AG09319 (cell line): ENCODE measurements at regions not wholly inside any gene's neighbourhood (a gene's known extent, or its start where the extent isn't known, plus 50 kb on each side); places are given as distances from the start of the nearest gene placed in this dataset.
A peak's percentile ranks its signal among the peaks of the same experiment; 100 is the strongest.

Source experiments
- DNase-seq: peaks from one replicate; pipeline ENCODE4 v3.0.0-alpha.2; 2010; ENCODE audit warnings: low read depth; ENCODE audit errors: extremely low read depth
- TF ChIP-seq, protein P1 (sequence below): IDR thresholded peaks from 2 replicates; pipeline ENCODE4 v1.5.1; 2011; ENCODE audit warnings: low read depth, mild to moderate bottlenecking, inconsistent platforms, low read length, moderate library complexity

DNA sequence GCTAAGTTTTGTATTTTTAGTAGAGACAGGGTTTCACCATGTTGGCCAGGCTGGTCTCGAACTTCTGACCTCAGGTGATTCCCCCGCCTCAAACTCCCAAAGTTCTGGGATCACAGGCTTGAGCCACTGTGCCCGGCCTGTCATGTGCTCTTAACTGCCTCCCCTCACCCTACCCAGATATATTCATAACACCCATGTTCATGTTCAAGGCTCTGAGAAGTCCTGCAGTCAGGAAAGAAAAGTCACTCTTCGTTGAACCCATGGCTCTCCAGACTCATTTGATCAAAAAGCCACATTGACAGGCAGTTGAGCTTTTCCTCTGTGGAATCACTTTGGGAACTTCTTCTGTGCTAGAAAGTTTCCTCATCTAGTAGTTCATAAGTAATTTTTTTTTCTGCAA, 545.5 kb upstream of the TBX3 start:
- TF ChIP-seq, protein P1, sequence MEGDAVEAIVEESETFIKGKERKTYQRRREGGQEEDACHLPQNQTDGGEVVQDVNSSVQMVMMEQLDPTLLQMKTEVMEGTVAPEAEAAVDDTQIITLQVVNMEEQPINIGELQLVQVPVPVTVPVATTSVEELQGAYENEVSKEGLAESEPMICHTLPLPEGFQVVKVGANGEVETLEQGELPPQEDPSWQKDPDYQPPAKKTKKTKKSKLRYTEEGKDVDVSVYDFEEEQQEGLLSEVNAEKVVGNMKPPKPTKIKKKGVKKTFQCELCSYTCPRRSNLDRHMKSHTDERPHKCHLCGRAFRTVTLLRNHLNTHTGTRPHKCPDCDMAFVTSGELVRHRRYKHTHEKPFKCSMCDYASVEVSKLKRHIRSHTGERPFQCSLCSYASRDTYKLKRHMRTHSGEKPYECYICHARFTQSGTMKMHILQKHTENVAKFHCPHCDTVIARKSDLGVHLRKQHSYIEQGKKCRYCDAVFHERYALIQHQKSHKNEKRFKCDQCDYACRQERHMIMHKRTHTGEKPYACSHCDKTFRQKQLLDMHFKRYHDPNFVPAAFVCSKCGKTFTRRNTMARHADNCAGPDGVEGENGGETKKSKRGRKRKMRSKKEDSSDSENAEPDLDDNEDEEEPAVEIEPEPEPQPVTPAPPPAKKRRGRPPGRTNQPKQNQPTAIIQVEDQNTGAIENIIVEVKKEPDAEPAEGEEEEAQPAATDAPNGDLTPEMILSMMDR: no peak
- no peak for DNase-seq

DNA sequence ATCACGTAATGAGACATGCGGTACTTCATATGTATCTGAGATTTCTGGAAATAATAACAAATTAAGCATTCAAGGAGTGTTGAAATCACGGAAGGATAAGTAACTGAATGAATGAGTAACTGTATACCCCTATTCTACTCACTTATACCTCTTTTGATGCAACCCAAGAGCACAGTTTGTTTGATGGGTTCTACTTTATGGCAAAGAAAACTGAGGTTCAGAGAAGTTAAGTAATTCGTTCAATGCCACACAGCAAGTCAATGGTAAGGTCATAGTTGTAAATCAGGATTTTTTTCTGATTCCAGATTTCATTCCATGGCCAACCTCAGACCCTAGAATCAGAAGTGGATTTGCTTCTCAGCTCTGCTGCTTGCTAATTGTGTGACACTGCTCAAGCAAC, 544.5 kb upstream of the TBX3 start:
- TF ChIP-seq, protein P1: no peak
- no peak for DNase-seq

DNA sequence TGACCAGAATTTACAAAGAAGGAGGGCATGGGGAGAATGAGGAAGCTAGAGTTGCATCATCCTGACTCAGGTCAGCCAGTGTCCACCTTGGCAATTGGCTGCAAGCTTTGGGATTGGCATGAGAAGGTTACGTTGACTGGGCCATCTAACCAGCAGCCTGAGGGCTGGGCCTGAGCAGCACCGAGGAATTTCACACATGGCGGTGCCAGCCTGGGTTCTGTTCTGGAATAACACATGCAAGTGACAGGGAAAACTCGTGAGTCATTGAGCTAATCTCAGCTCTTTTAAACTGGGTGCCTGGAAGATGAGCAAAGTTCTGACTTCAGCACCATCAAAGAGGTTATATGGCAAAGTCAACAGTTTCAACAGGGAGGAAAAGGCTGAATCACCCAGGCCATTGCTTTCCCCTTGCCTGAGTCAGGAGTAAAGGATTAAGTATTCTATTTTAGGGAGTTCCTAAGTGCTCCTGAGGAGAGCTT, 543.2 kb upstream of the TBX3 start:
- DNase-seq: peak; percentile 10
- TF ChIP-seq, protein P1: no peak

DNA sequence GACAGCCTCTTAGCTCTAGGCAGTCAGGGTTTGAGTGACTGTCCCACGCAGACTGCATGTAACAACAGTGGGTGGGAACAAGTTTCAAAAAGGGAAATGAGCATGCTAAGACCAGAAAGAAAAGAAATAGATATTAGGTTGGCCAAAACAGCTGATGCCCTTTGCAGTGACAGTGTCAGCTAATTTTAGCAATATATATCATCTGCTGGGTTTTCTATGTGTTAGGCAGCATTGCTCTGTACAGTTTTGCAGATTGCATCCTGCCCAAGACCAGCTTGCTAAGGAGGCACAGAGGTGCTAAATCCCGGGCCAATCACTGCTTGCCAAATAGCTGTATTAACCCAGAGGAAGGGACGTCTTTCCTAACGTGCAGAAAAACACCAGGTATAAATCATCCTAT, 541.9 kb upstream of the TBX3 start:
- TF ChIP-seq, protein P1: no peak
- no peak for DNase-seq

DNA sequence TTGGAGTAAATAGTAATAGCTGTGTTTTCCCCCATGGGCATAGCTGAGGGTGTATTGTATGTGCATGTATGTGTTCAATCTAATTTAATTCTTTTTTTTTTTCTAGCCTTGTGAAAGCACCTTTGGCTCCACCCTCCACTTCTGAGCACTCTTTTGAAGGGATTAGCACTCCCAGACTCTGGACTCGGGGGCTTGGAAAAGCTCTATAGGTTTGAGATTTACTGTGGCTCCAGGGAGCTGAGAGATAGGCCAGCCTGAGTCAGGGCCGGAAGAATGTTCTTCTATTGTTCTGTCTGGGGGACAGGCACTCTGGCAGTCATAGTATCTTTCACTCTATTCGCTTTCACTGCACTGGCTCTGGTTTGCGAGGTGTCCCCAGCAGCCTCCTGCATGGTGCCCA, 540.0 kb upstream of the TBX3 start:
- TF ChIP-seq, protein P1: no peak
- DNase-seq: no peak

DNA sequence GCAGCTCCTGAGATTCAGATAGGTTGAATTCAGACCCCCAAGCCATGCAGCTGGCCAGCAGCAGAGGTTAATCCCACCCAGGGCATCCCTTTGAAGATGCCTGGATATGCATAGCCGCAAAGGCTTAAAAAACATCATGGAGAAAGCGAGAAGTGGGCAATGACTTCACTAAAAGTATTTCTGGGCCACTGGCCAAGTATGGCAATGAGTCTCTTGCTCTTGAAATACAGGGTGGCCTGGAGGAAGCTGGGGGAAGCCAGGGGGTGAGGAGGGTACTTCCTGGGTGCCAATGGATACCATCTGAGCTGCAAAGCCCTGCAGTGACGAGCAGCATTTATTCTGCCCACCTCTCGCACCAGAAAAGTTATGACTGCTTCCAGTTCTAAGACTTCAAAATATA, 539.3 kb upstream of the TBX3 start:
- no peak for DNase-seq
- TF ChIP-seq, protein P1: no peak

DNA sequence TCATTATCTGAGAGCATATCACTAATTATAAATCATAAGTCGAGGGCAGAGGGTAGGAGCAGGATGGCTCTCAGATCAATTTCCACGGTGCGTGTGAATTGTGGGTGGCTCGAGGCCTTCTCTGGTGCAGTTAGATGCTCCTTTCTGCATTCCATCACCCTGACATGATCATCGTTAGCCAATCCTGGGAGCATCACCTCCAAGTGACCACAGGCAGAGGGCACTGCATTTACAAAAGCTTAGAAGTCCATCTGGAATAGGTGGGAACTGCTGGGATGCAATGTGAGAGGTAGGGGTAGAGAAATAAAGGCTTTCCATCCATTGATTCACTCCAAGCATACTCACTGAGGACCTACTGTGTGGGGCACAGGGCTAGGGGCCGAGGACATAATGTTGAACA, 538.2 kb upstream of the TBX3 start:
- TF ChIP-seq, protein P1: no peak
- no peak for DNase-seq
